Liver (tissue), 8 donors: ENCODE measurements at regions not wholly inside any gene's neighbourhood (a gene's known extent, or its start where the extent isn't known, plus 50 kb on each side); places are given as distances from the start of the nearest gene placed in this dataset.

Source experiments
- DNase-seq: peaks from one replicate; pipeline ENCODE4 v3.0.0-alpha.2; 2017; ENCODE audit warnings: low spot score
- H3K27ac ChIP-seq, 2 donors: one replicate each; pipeline ENCODE4 v1.7.0; 2013; ENCODE audit warnings: inconsistent platforms in 2 of 2, low read length in 2 of 2, control low read depth in 1 of 2, low read depth in 1 of 2, mild to moderate bottlenecking in 1 of 2
- H3K27me3 ChIP-seq, 4 donors: one replicate each; pipeline versions ENCODE4 v1.6.1 to v1.7.0; 2013; ENCODE audit warnings: low read length in 3 of 4, inconsistent platforms in 1 of 4, mild to moderate bottlenecking in 1 of 4, moderate library complexity in 1 of 4; ENCODE audit not compliant: control insufficient read depth in 4 of 4, insufficient read depth in 4 of 4
- H3K36me3 ChIP-seq, 4 donors: one replicate each; pipeline versions ENCODE4 v1.6.1 to v1.7.0; 2013; ENCODE audit warnings: low read length in 3 of 4, mild to moderate bottlenecking in 3 of 4, low read depth in 1 of 4, moderate library complexity in 1 of 4; ENCODE audit not compliant: control insufficient read depth in 4 of 4, insufficient read depth in 3 of 4
- H3K4me1 ChIP-seq, 4 donors: one replicate each; pipeline versions ENCODE4 v1.6.1 to v1.7.0; 2013; ENCODE audit warnings: low read length in 3 of 4, mild to moderate bottlenecking in 3 of 4, moderate library complexity in 1 of 4; ENCODE audit not compliant: control insufficient read depth in 4 of 4, insufficient read depth in 4 of 4
- H3K4me3 ChIP-seq, 3 donors: one replicate each; pipeline versions ENCODE4 v1.6.1 to v1.7.0; 2013; ENCODE audit warnings: low read length in 3 of 3, control low read depth in 1 of 3, low read depth in 1 of 3, mild to moderate bottlenecking in 1 of 3
- H3K9ac ChIP-seq, 2 donors: one replicate each; pipeline ENCODE4 v1.7.0; 2013; ENCODE audit warnings: low read length in 2 of 2, mild to moderate bottlenecking in 2 of 2, moderate library complexity in 2 of 2, control low read depth in 1 of 2, low read depth in 1 of 2
- H3K9me3 ChIP-seq, 4 donors: one replicate each; pipeline versions ENCODE4 v1.6.1 to v1.7.0; 2013; ENCODE audit warnings: low read length in 3 of 4; ENCODE audit not compliant: control insufficient read depth in 4 of 4
- ATF3 ChIP-seq: IDR thresholded peaks from 2 replicates; pipeline ENCODE4 v1.6.1; 2016; ENCODE audit warnings: antibody characterized with exemption
- EGR1 ChIP-seq, 2 donors: IDR thresholded peaks; 2 replicates each; pipeline ENCODE4 v1.6.1; 2016 to 2018; ENCODE audit warnings: antibody characterized with exemption in 2 of 2, low read depth in 2 of 2
- FOXA1 ChIP-seq: IDR thresholded peaks from 2 replicates; pipeline ENCODE4 v1.6.1; 2016; ENCODE audit warnings: antibody characterized with exemption
- FOXA2 ChIP-seq: IDR thresholded peaks from 2 replicates; pipeline ENCODE4 v1.6.1; 2016; ENCODE audit warnings: antibody characterized with exemption
- GABPA ChIP-seq, 2 donors: IDR thresholded peaks in 1 of 2; conservative IDR thresholded peaks in 1 of 2; 2 replicates each; pipeline ENCODE4 v1.6.1; 2016; ENCODE audit warnings: antibody characterized with exemption in 2 of 2, mild to moderate bottlenecking in 1 of 2, moderate library complexity in 1 of 2
- HNF4A ChIP-seq, 2 donors: conservative IDR thresholded peaks; 2 replicates each; pipeline ENCODE4 v1.6.1; 2016; ENCODE audit warnings: antibody characterized with exemption in 2 of 2, mild to moderate bottlenecking in 2 of 2
- HNF4G ChIP-seq: IDR thresholded peaks from 2 replicates; pipeline ENCODE4 v1.6.1; 2016; ENCODE audit warnings: antibody characterized with exemption
- JUND ChIP-seq, 2 donors: IDR thresholded peaks; 2 replicates each; pipeline ENCODE4 v1.6.1; 2016; ENCODE audit warnings: antibody characterized with exemption in 2 of 2
- MAX ChIP-seq: IDR thresholded peaks from 2 replicates; pipeline ENCODE4 v1.6.1; 2016; ENCODE audit warnings: antibody characterized with exemption
- NR2F2 ChIP-seq: IDR thresholded peaks from 2 replicates; pipeline ENCODE4 v1.6.1; 2016; ENCODE audit warnings: antibody characterized with exemption
- RAD21 ChIP-seq, 2 donors: IDR thresholded peaks; 2 replicates each; pipeline ENCODE4 v1.6.1; 2016; ENCODE audit warnings: antibody characterized with exemption in 2 of 2, mild to moderate bottlenecking in 2 of 2
- RXRA ChIP-seq, 2 donors: IDR thresholded peaks; 2 replicates each; pipeline ENCODE4 v1.6.1; 2017 to 2018; ENCODE audit warnings: antibody characterized with exemption in 2 of 2, mild to moderate bottlenecking in 1 of 2
- SP1 ChIP-seq: IDR thresholded peaks from 2 replicates; pipeline ENCODE4 v1.6.1; 2018; ENCODE audit warnings: antibody characterized with exemption, mild to moderate bottlenecking
- TAF1 ChIP-seq: conservative IDR thresholded peaks from 2 replicates; pipeline ENCODE4 v1.6.1; 2016; ENCODE audit warnings: antibody characterized with exemption, mild to moderate bottlenecking
- YY1 ChIP-seq: IDR thresholded peaks from 2 replicates; pipeline ENCODE4 v1.6.1; 2016; ENCODE audit warnings: antibody characterized with exemption, mild to moderate bottlenecking
- WGBS: extraction: QIAGEN DNeasy Blood & Tissue Kit; methylation state at CpG from one replicate; pipeline ENCODE4 v1.1.7; 2013; 5-methylcytosine and 5-hydroxymethylcytosine counted together
- TF ChIP-seq, protein P1 (sequence below): fragments of 150-350 bp; IDR thresholded peaks from 2 replicates; pipeline ENCODE4 v1.5.1; 2017; ENCODE audit warnings: improper control_type of control experiment, low read depth, low read length; ENCODE audit not compliant: missing input control
- TF ChIP-seq, protein P2 (sequence below): IDR thresholded peaks from 2 replicates; pipeline ENCODE4 v1.6.1; 2016; ENCODE audit warnings: antibody characterized with exemption, mild to moderate bottlenecking
- TF ChIP-seq, protein P3 (sequence below): IDR thresholded peaks from 2 replicates; pipeline ENCODE4 v1.6.1; 2016; ENCODE audit warnings: antibody characterized with exemption
- donor health status: healthy.
- donor health status: healthy.
- donor health status: healthy.
- donor health status: healthy.
- donor health status: healthy.

GRCh38 chr12:92385296-92385695 is 239.7 kb upstream of the BTG1 start:
- Histone ChIP-seq H3K4me3 (no peak overlapping the region), H3K9me3 (no peaks in the 10 kb centered on the region), H3K36me3 (no peaks in the 10 kb centered on the region), H3K27ac (no peak overlapping the region), H3K9ac (no peak overlapping the region), H3K27me3 (no peaks in the 10 kb centered on the region), H3K4me1 (peaks cover 0 to 3% (median 0%) of the 10 kb centered on the region in 4 donors)
- WGBS = 94% methylated on average over 2 of the region's 2 CpGs
- DNase-seq = no peak
- TF ChIP-seq GABPA (IDR thresholded peaks at IDR 0.05 in 1 of 2, conservative IDR thresholded peaks at IDR 0.05 in 1 of 2) = no peak
- TF ChIP-seq ATF3 = no peak
- no peak for TF ChIP-seq RXRA (IDR thresholded peaks at IDR 0.05)
- TF ChIP-seq, protein P1, sequence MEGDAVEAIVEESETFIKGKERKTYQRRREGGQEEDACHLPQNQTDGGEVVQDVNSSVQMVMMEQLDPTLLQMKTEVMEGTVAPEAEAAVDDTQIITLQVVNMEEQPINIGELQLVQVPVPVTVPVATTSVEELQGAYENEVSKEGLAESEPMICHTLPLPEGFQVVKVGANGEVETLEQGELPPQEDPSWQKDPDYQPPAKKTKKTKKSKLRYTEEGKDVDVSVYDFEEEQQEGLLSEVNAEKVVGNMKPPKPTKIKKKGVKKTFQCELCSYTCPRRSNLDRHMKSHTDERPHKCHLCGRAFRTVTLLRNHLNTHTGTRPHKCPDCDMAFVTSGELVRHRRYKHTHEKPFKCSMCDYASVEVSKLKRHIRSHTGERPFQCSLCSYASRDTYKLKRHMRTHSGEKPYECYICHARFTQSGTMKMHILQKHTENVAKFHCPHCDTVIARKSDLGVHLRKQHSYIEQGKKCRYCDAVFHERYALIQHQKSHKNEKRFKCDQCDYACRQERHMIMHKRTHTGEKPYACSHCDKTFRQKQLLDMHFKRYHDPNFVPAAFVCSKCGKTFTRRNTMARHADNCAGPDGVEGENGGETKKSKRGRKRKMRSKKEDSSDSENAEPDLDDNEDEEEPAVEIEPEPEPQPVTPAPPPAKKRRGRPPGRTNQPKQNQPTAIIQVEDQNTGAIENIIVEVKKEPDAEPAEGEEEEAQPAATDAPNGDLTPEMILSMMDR = no peak
- no peak for TF ChIP-seq JUND (IDR thresholded peaks at IDR 0.05)
- no peak for TF ChIP-seq MAX
- TF ChIP-seq SP1 = no peak
- no peak for TF ChIP-seq YY1
- TF ChIP-seq, protein P2, sequence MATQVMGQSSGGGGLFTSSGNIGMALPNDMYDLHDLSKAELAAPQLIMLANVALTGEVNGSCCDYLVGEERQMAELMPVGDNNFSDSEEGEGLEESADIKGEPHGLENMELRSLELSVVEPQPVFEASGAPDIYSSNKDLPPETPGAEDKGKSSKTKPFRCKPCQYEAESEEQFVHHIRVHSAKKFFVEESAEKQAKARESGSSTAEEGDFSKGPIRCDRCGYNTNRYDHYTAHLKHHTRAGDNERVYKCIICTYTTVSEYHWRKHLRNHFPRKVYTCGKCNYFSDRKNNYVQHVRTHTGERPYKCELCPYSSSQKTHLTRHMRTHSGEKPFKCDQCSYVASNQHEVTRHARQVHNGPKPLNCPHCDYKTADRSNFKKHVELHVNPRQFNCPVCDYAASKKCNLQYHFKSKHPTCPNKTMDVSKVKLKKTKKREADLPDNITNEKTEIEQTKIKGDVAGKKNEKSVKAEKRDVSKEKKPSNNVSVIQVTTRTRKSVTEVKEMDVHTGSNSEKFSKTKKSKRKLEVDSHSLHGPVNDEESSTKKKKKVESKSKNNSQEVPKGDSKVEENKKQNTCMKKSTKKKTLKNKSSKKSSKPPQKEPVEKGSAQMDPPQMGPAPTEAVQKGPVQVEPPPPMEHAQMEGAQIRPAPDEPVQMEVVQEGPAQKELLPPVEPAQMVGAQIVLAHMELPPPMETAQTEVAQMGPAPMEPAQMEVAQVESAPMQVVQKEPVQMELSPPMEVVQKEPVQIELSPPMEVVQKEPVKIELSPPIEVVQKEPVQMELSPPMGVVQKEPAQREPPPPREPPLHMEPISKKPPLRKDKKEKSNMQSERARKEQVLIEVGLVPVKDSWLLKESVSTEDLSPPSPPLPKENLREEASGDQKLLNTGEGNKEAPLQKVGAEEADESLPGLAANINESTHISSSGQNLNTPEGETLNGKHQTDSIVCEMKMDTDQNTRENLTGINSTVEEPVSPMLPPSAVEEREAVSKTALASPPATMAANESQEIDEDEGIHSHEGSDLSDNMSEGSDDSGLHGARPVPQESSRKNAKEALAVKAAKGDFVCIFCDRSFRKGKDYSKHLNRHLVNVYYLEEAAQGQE = no peak
- TF ChIP-seq EGR1 (IDR thresholded peaks at IDR 0.05; ENCODE audit: low read depth in 2 of 2) = no peak
- TF ChIP-seq RAD21 (IDR thresholded peaks at IDR 0.05) = no peak
- TF ChIP-seq FOXA2 = no peak
- TF ChIP-seq TAF1 = no peak
- no peak for TF ChIP-seq NR2F2
- TF ChIP-seq, protein P3, sequence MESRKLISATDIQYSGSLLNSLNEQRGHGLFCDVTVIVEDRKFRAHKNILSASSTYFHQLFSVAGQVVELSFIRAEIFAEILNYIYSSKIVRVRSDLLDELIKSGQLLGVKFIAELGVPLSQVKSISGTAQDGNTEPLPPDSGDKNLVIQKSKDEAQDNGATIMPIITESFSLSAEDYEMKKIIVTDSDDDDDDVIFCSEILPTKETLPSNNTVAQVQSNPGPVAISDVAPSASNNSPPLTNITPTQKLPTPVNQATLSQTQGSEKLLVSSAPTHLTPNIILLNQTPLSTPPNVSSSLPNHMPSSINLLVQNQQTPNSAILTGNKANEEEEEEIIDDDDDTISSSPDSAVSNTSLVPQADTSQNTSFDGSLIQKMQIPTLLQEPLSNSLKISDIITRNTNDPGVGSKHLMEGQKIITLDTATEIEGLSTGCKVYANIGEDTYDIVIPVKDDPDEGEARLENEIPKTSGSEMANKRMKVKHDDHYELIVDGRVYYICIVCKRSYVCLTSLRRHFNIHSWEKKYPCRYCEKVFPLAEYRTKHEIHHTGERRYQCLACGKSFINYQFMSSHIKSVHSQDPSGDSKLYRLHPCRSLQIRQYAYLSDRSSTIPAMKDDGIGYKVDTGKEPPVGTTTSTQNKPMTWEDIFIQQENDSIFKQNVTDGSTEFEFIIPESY = no peak
- TF ChIP-seq HNF4A (conservative IDR thresholded peaks at IDR 0.05) = no peak
- TF ChIP-seq HNF4G = no peak
- TF ChIP-seq FOXA1 = no peak

GRCh38 chr12:92384571-92384970 is 238.9 kb upstream of the BTG1 start:
- Histone ChIP-seq H3K9me3 (no peaks in the 10 kb centered on the region), H3K27me3 (no peaks in the 10 kb centered on the region), H3K4me1 (no peaks in the 10 kb centered on the region), H3K27ac (no peak overlapping the region), H3K4me3 (no peak overlapping the region), H3K36me3 (no peaks in the 10 kb centered on the region), H3K9ac (no peak overlapping the region)
- WGBS = 81% methylated on average over 3 of the region's 3 CpGs
- DNase-seq = no peak
- TF ChIP-seq, protein P2 = no peak
- TF ChIP-seq, protein P3 = no peak
- TF ChIP-seq SP1 (no peak), RAD21 (IDR thresholded peaks at IDR 0.05) (no peak), EGR1 (IDR thresholded peaks at IDR 0.05; ENCODE audit: low read depth in 2 of 2) (no peak), NR2F2 (no peak), MAX (no peak), JUND (IDR thresholded peaks at IDR 0.05) (no peak)
